ENCODE measurements at regions not wholly inside any gene's neighbourhood (a gene's known extent, or its start where the extent isn't known, plus 50 kb on each side); places are given as distances from the start of the nearest gene placed in this dataset.
"Not testable (repeated sequence)": the region's sequence is repeated elsewhere in the genome, so short reads cannot be mapped to it uniquely, and the experiment has no call there.

- H3K9me3 ChIP-seq (ENCODE audit: control insufficient read depth in 5 of 5, low read length in 5 of 5), result peaks cover 0 to 9% (median 6%) of the 10 kb centered on the region in 5 donors
These were observed 97.2 kb downstream of the CARTPT start for GRCh38 chr5:71816307-71816706.

GRCh38 chr5:71817891-71818290, 98.8 kb downstream of the CARTPT start:
- no peak overlapping the region for H3K4me3 ChIP-seq (ENCODE audit: low read depth in 1 of 5, low read length in 5 of 5)
- H3K9ac ChIP-seq (ENCODE audit: low read length in 5 of 5), result no peak overlapping the region
- H3K4me1 ChIP-seq (ENCODE audit: control insufficient read depth in 5 of 5, insufficient read depth in 5 of 5, low read length in 5 of 5), result no peaks in the 10 kb centered on the region
- no peaks in the 10 kb centered on the region for H3K27me3 ChIP-seq (ENCODE audit: control insufficient read depth in 5 of 5, insufficient read depth in 4 of 5, low read length in 5 of 5)
- H3K27ac ChIP-seq (ENCODE audit: low read depth, low read length), result no peak overlapping the region
- peaks cover 0 to 10% (median 7%) of the 10 kb centered on the region in 5 donors for H3K9me3 ChIP-seq (ENCODE audit: control insufficient read depth in 5 of 5, low read length in 5 of 5)
- H3K36me3 ChIP-seq (ENCODE audit: control insufficient read depth in 5 of 5, insufficient read depth in 5 of 5, low read length in 5 of 5), result no peaks in the 10 kb centered on the region

More at GRCh38 chr5:71816307-71816706, 97.2 kb downstream of the CARTPT start:
- H3K9ac ChIP-seq (ENCODE audit: low read length in 5 of 5), result no peak overlapping the region
- H3K27me3 ChIP-seq (ENCODE audit: control insufficient read depth in 5 of 5, insufficient read depth in 4 of 5, low read length in 5 of 5), result no peaks in the 10 kb centered on the region
- H3K4me1 ChIP-seq (ENCODE audit: control insufficient read depth in 5 of 5, insufficient read depth in 5 of 5, low read length in 5 of 5), result no peaks in the 10 kb centered on the region
- H3K36me3 ChIP-seq (ENCODE audit: control insufficient read depth in 5 of 5, insufficient read depth in 5 of 5, low read length in 5 of 5), result no peaks in the 10 kb centered on the region
- no peak overlapping the region for H3K4me3 ChIP-seq (ENCODE audit: low read depth in 1 of 5, low read length in 5 of 5)
- no peak overlapping the region for H3K27ac ChIP-seq (ENCODE audit: low read depth, low read length)

- H3K9ac ChIP-seq (ENCODE audit: low read length in 5 of 5), result no peak overlapping the region
- peaks cover 1 to 18% (median 11%) of the 10 kb centered on the region in 5 donors for H3K9me3 ChIP-seq (ENCODE audit: control insufficient read depth in 5 of 5, low read length in 5 of 5)
- no peak overlapping the region for H3K27ac ChIP-seq (ENCODE audit: low read depth, low read length)
- no peak overlapping the region for H3K4me3 ChIP-seq (ENCODE audit: low read depth in 1 of 5, low read length in 5 of 5)
- H3K4me1 ChIP-seq (ENCODE audit: control insufficient read depth in 5 of 5, insufficient read depth in 5 of 5, low read length in 5 of 5), result no peaks in the 10 kb centered on the region
- H3K27me3 ChIP-seq (ENCODE audit: control insufficient read depth in 5 of 5, insufficient read depth in 4 of 5, low read length in 5 of 5), result no peaks in the 10 kb centered on the region
- H3K36me3 ChIP-seq (ENCODE audit: control insufficient read depth in 5 of 5, insufficient read depth in 5 of 5, low read length in 5 of 5), result no peaks in the 10 kb centered on the region
These were observed 102.0 kb downstream of the CARTPT start for GRCh38 chr5:71821029-71821428.

- peaks cover 6 to 23% (median 18%) of the 10 kb centered on the region in 5 donors for H3K9me3 ChIP-seq (ENCODE audit: control insufficient read depth in 5 of 5, low read length in 5 of 5)
- H3K36me3 ChIP-seq (ENCODE audit: control insufficient read depth in 5 of 5, insufficient read depth in 5 of 5, low read length in 5 of 5); H3K4me3 ChIP-seq (ENCODE audit: low read depth in 1 of 5, low read length in 5 of 5); H3K9ac ChIP-seq (ENCODE audit: low read length in 5 of 5); H3K4me1 ChIP-seq (ENCODE audit: control insufficient read depth in 5 of 5, insufficient read depth in 5 of 5, low read length in 5 of 5); H3K27ac ChIP-seq (ENCODE audit: low read depth, low read length); H3K27me3 ChIP-seq (ENCODE audit: control insufficient read depth in 5 of 5, insufficient read depth in 4 of 5, low read length in 5 of 5): not testable (repeated sequence)
These were observed 103.0 kb downstream of the CARTPT start for GRCh38 chr5:71822065-71822464.

GRCh38 chr5:71825992-71826391, 106.9 kb downstream of the CARTPT start:
- peaks cover 6 to 13% (median 12%) of the 10 kb centered on the region in 5 donors for H3K4me1 ChIP-seq (ENCODE audit: control insufficient read depth in 5 of 5, insufficient read depth in 5 of 5, low read length in 5 of 5)
- H3K9me3 ChIP-seq (ENCODE audit: control insufficient read depth in 5 of 5, low read length in 5 of 5), result peaks cover 3 to 20% (median 15%) of the 10 kb centered on the region in 5 donors
- no peaks in the 10 kb centered on the region for H3K36me3 ChIP-seq (ENCODE audit: control insufficient read depth in 5 of 5, insufficient read depth in 5 of 5, low read length in 5 of 5)
- no peak overlapping the region for H3K9ac ChIP-seq (ENCODE audit: low read length in 5 of 5)
- no peak overlapping the region for H3K4me3 ChIP-seq (ENCODE audit: low read depth in 1 of 5, low read length in 5 of 5)
- H3K27ac ChIP-seq (ENCODE audit: low read depth, low read length), result no peak overlapping the region
- no peaks in the 10 kb centered on the region for H3K27me3 ChIP-seq (ENCODE audit: control insufficient read depth in 5 of 5, insufficient read depth in 4 of 5, low read length in 5 of 5)

- no peak overlapping the region for H3K27ac ChIP-seq (ENCODE audit: low read depth, low read length)
- no peaks in the 10 kb centered on the region for H3K36me3 ChIP-seq (ENCODE audit: control insufficient read depth in 5 of 5, insufficient read depth in 5 of 5, low read length in 5 of 5)
- no peak overlapping the region for H3K9ac ChIP-seq (ENCODE audit: low read length in 5 of 5)
- H3K27me3 ChIP-seq (ENCODE audit: control insufficient read depth in 5 of 5, insufficient read depth in 4 of 5, low read length in 5 of 5), result no peaks in the 10 kb centered on the region
- H3K4me1 ChIP-seq (ENCODE audit: control insufficient read depth in 5 of 5, insufficient read depth in 5 of 5, low read length in 5 of 5), result peaks cover 6 to 20% (median 16%) of the 10 kb centered on the region in 5 donors
- no peak overlapping the region for H3K4me3 ChIP-seq (ENCODE audit: low read depth in 1 of 5, low read length in 5 of 5)
- H3K9me3 ChIP-seq (ENCODE audit: control insufficient read depth in 5 of 5, low read length in 5 of 5), result peaks cover 3 to 15% (median 12%) of the 10 kb centered on the region in 5 donors
These were observed 109.4 kb downstream of the CARTPT start for GRCh38 chr5:71828291-71829040.

- peaks cover 6 to 20% (median 16%) of the 10 kb centered on the region in 5 donors for H3K4me1 ChIP-seq (ENCODE audit: control insufficient read depth in 5 of 5, insufficient read depth in 5 of 5, low read length in 5 of 5)
- no peaks in the 10 kb centered on the region for H3K27me3 ChIP-seq (ENCODE audit: control insufficient read depth in 5 of 5, insufficient read depth in 4 of 5, low read length in 5 of 5)
- H3K9me3 ChIP-seq (ENCODE audit: control insufficient read depth in 5 of 5, low read length in 5 of 5), result peaks cover 3 to 15% (median 12%) of the 10 kb centered on the region in 5 donors
- H3K9ac ChIP-seq (ENCODE audit: low read length in 5 of 5), result no peak overlapping the region
- no peak overlapping the region for H3K4me3 ChIP-seq (ENCODE audit: low read depth in 1 of 5, low read length in 5 of 5)
- H3K36me3 ChIP-seq (ENCODE audit: control insufficient read depth in 5 of 5, insufficient read depth in 5 of 5, low read length in 5 of 5), result no peaks in the 10 kb centered on the region
- no peak overlapping the region for H3K27ac ChIP-seq (ENCODE audit: low read depth, low read length)
These were observed 110.1 kb downstream of the CARTPT start for GRCh38 chr5:71829206-71829605.

GRCh38 chr5:71830681-71831539, 111.8 kb downstream of the CARTPT start:
- peak overlapping the region; percentile 63 for H3K27ac ChIP-seq (ENCODE audit: low read depth, low read length)
- no peaks in the 10 kb centered on the region for H3K27me3 ChIP-seq (ENCODE audit: control insufficient read depth in 5 of 5, insufficient read depth in 4 of 5, low read length in 5 of 5)
- peaks cover 6 to 20% (median 16%) of the 10 kb centered on the region in 5 donors for H3K4me1 ChIP-seq (ENCODE audit: control insufficient read depth in 5 of 5, insufficient read depth in 5 of 5, low read length in 5 of 5)
- H3K36me3 ChIP-seq (ENCODE audit: control insufficient read depth in 5 of 5, insufficient read depth in 5 of 5, low read length in 5 of 5), result no peaks in the 10 kb centered on the region
- peaks cover 3 to 15% (median 6%) of the 10 kb centered on the region in 5 donors for H3K9me3 ChIP-seq (ENCODE audit: control insufficient read depth in 5 of 5, low read length in 5 of 5)
- H3K9ac ChIP-seq (ENCODE audit: low read length in 5 of 5), result no peak overlapping the region
- H3K4me3 ChIP-seq (ENCODE audit: low read depth in 1 of 5, low read length in 5 of 5), result no peak overlapping the region

- Histone ChIP-seq H3K4me1 (ENCODE audit: control insufficient read depth in 5 of 5, insufficient read depth in 5 of 5, low read length in 5 of 5) (peaks cover 0 to 20% (median 16%) of the 10 kb centered on the region in 5 donors), H3K27ac (ENCODE audit: low read depth, low read length) (no peak overlapping the region), H3K4me3 (ENCODE audit: low read depth in 1 of 5, low read length in 5 of 5) (no peak overlapping the region), H3K36me3 (ENCODE audit: control insufficient read depth in 5 of 5, insufficient read depth in 5 of 5, low read length in 5 of 5) (no peaks in the 10 kb centered on the region), H3K27me3 (ENCODE audit: control insufficient read depth in 5 of 5, insufficient read depth in 4 of 5, low read length in 5 of 5) (no peaks in the 10 kb centered on the region), H3K9ac (ENCODE audit: low read length in 5 of 5) (no peak overlapping the region), H3K9me3 (ENCODE audit: control insufficient read depth in 5 of 5, low read length in 5 of 5) (peaks cover 0 to 2% (median 0%) of the 10 kb centered on the region in 5 donors)
These were observed 114.0 kb downstream of the CARTPT start for GRCh38 chr5:71832812-71833715.

Data from subcutaneous abdominal adipose tissue (tissue), 5 donors.